Parathyroid adenoma (tissue), 2 donors: ENCODE measurements at regions not wholly inside any gene's neighbourhood (a gene's known extent, or its start where the extent isn't known, plus 50 kb on each side); places are given as distances from the start of the nearest gene placed in this dataset.

Experiments used
- H2AFZ ChIP-seq: fragments of 300-600 bp; sonication (generic); one replicate; pipeline ENCODE4 v1.7.0; 2017; ENCODE audit warnings: antibody characterized with exemption, mild to moderate bottlenecking
- H3K27ac ChIP-seq: fragments of 300-600 bp; sonication (generic); one replicate; pipeline ENCODE4 v1.7.0; 2017
- H3K27me3 ChIP-seq: fragments of 300-600 bp; sonication (generic); one replicate; pipeline ENCODE4 v1.7.0; 2017; ENCODE audit warnings: low read length; ENCODE audit not compliant: control insufficient read depth, insufficient read depth
- H3K36me3 ChIP-seq: fragments of 300-600 bp; sonication (generic); one replicate; pipeline ENCODE4 v1.7.0; 2017; ENCODE audit warnings: low read length; ENCODE audit not compliant: control insufficient read depth, insufficient read depth
- H3K4me1 ChIP-seq: fragments of 300-600 bp; sonication (generic); one replicate; pipeline ENCODE4 v1.7.0; 2017; ENCODE audit warnings: control low read depth
- H3K4me2 ChIP-seq: fragments of 300-600 bp; sonication (generic); one replicate; pipeline ENCODE4 v1.7.0; 2017; ENCODE audit warnings: low read length
- H3K4me3 ChIP-seq: fragments of 300-600 bp; sonication (generic); one replicate; pipeline ENCODE4 v1.7.0; 2017; ENCODE audit warnings: low read depth, low read length
- H3K79me2 ChIP-seq: fragments of 300-600 bp; sonication (generic); one replicate; pipeline ENCODE4 v1.7.0; 2017; ENCODE audit warnings: control low read depth
- H3K9ac ChIP-seq: fragments of 300-600 bp; sonication (generic); one replicate; pipeline ENCODE4 v1.7.0; 2017; ENCODE audit warnings: mild to moderate bottlenecking
- H3K9me3 ChIP-seq: fragments of 300-600 bp; sonication (generic); one replicate; pipeline ENCODE4 v1.7.0; 2017; ENCODE audit warnings: low read length; ENCODE audit not compliant: control insufficient read depth
- CTCF ChIP-seq: fragments of 300-600 bp; sonication (generic); IDR thresholded peaks from one replicate; pipeline ENCODE4 v1.7.0; 2017; ENCODE audit warnings: antibody characterized with exemption, mild to moderate bottlenecking
- donor health status: primary hyperparathyroidism.

- no peak for TF ChIP-seq CTCF
- Histone ChIP-seq H3K9ac (no peak overlapping the region), H3K4me3 (no peak overlapping the region)
These were observed 181.7 kb downstream of the NUFIP1 start for GRCh38 chr13:44807449-44808034.

GRCh38 chr13:44806826-44807225, 182.4 kb downstream of the NUFIP1 start:
- Histone ChIP-seq H3K4me2 (no peak overlapping the region), H3K36me3 (no peaks in the 10 kb centered on the region), H2AFZ (no peak overlapping the region), H3K27me3 (no peaks in the 10 kb centered on the region), H3K9ac (no peak overlapping the region), H3K79me2 (no peaks in the 10 kb centered on the region), H3K4me1 (peaks cover 7% of the 10 kb centered on the region), H3K9me3 (no peaks in the 10 kb centered on the region), H3K27ac (no peak overlapping the region), H3K4me3 (no peak overlapping the region)
- no peak for TF ChIP-seq CTCF

More at GRCh38 chr13:44807449-44808034, 181.7 kb downstream of the NUFIP1 start:
- Histone ChIP-seq H3K4me1 (peaks cover 7% of the 10 kb centered on the region), H3K27me3 (no peaks in the 10 kb centered on the region), H3K79me2 (no peaks in the 10 kb centered on the region), H3K9me3 (no peaks in the 10 kb centered on the region), H3K36me3 (no peaks in the 10 kb centered on the region), H3K27ac (no peak overlapping the region), H3K4me2 (no peak overlapping the region), H2AFZ (no peak overlapping the region)

- no peak overlapping the region for H3K4me2 ChIP-seq
- no peaks in the 10 kb centered on the region for H3K79me2 ChIP-seq
- TF ChIP-seq CTCF: no peak
- no peaks in the 10 kb centered on the region for H3K27me3 ChIP-seq
- H3K9ac ChIP-seq: no peak overlapping the region
- no peaks in the 10 kb centered on the region for H3K36me3 ChIP-seq
- H3K4me1 ChIP-seq: peaks cover 6% of the 10 kb centered on the region
- H3K27ac ChIP-seq: no peak overlapping the region
- no peaks in the 10 kb centered on the region for H3K9me3 ChIP-seq
- H2AFZ ChIP-seq: no peak overlapping the region
- H3K4me3 ChIP-seq: no peak overlapping the region
These were observed 183.7 kb downstream of the NUFIP1 start for GRCh38 chr13:44805585-44805984.

GRCh38 chr13:44803390-44803789, 185.9 kb downstream of the NUFIP1 start:
- H3K27ac ChIP-seq: no peak overlapping the region
- H3K9me3 ChIP-seq: no peaks in the 10 kb centered on the region
- H3K27me3 ChIP-seq: no peaks in the 10 kb centered on the region
- H2AFZ ChIP-seq: no peak overlapping the region
- H3K4me1 ChIP-seq: no peaks in the 10 kb centered on the region
- H3K79me2 ChIP-seq: no peaks in the 10 kb centered on the region
- H3K36me3 ChIP-seq: no peaks in the 10 kb centered on the region
- H3K4me2 ChIP-seq: no peak overlapping the region
- no peak overlapping the region for H3K9ac ChIP-seq
- no peak for TF ChIP-seq CTCF
- no peak overlapping the region for H3K4me3 ChIP-seq

- no peaks in the 10 kb centered on the region for H3K79me2 ChIP-seq
- no peak for TF ChIP-seq CTCF
- H3K4me3 ChIP-seq: no peak overlapping the region
- no peak overlapping the region for H3K9ac ChIP-seq
- no peaks in the 10 kb centered on the region for H3K4me1 ChIP-seq
- H3K36me3 ChIP-seq: no peaks in the 10 kb centered on the region
- H3K9me3 ChIP-seq: no peaks in the 10 kb centered on the region
- no peak overlapping the region for H3K4me2 ChIP-seq
- H3K27me3 ChIP-seq: no peaks in the 10 kb centered on the region
- no peak overlapping the region for H2AFZ ChIP-seq
- no peak overlapping the region for H3K27ac ChIP-seq
These were observed 186.8 kb downstream of the NUFIP1 start for GRCh38 chr13:44802491-44802890.
